Cardiac muscle cell (in vitro differentiated cells and primary cell): ENCODE measurements at regions not wholly inside any gene's neighbourhood (a gene's known extent, or its start where the extent isn't known, plus 50 kb on each side); places are given as distances from the start of the nearest gene placed in this dataset.

ENCODE experiments used
- DNase-seq, 2 donors: peaks; one replicate each; pipeline versions ENCODE4 v3.0.0 to v3.0.0-alpha.2; 2010 to 2017; ENCODE audit warnings: low read depth in 1 of 2, low spot score in 1 of 2
- H3K27ac ChIP-seq: fragments of 200-600 bp; sonication (generic); 2 replicates; pipeline ENCODE4 v1.5.1; 2016
- H3K27me3 ChIP-seq: fragments of 200-600 bp; sonication (generic); 2 replicates; pipeline ENCODE4 v1.6.0; 2016; ENCODE audit warnings: control low read depth
- H3K36me3 ChIP-seq: fragments of 200-600 bp; sonication (generic); 2 replicates; pipeline ENCODE4 v1.5.1; 2016; ENCODE audit warnings: control low read depth
- H3K4me1 ChIP-seq: fragments of 200-600 bp; sonication (generic); 2 replicates; pipeline ENCODE4 v1.8.1; 2017; ENCODE audit warnings: low read depth, mild to moderate bottlenecking, mixed run types
- H3K4me3 ChIP-seq: fragments of 200-600 bp; sonication (generic); 2 replicates; pipeline ENCODE4 v1.5.1; 2016; ENCODE audit warnings: mild to moderate bottlenecking
- H3K9me3 ChIP-seq: fragments of 200-600 bp; sonication (generic); 2 replicates; pipeline ENCODE4 v1.5.1; 2017; ENCODE audit warnings: low read depth, mild to moderate bottlenecking, control low read depth
- CTCF ChIP-seq: IDR thresholded peaks from 2 replicates; pipeline ENCODE4 v1.5.1; 2012; ENCODE audit warnings: low read depth, mild to moderate bottlenecking, low read length

- Histone ChIP-seq H3K9me3 (no peaks in the 10 kb centered on the region), H3K4me3 (no peak overlapping the region), H3K27ac (no peak overlapping the region), H3K4me1 (no peaks in the 10 kb centered on the region), H3K27me3 (no peaks in the 10 kb centered on the region), H3K36me3 (no peaks in the 10 kb centered on the region)
- DNase-seq = no peak
- no peak for TF ChIP-seq CTCF
Observed at GRCh38 chr15:77762747-77763355, 130.1 kb upstream of the LINGO1 start.

GRCh38 chr15:77759896-77760592, 127.3 kb upstream of the LINGO1 start:
- H3K4me1 ChIP-seq = no peaks in the 10 kb centered on the region
- H3K27ac ChIP-seq = no peak overlapping the region
- peak in 1 of 2 donors; percentile 9 for DNase-seq
- TF ChIP-seq CTCF = no peak
- H3K9me3 ChIP-seq = no peaks in the 10 kb centered on the region
- H3K36me3 ChIP-seq = no peaks in the 10 kb centered on the region
- no peaks in the 10 kb centered on the region for H3K27me3 ChIP-seq
- H3K4me3 ChIP-seq = no peak overlapping the region

GRCh38 chr15:77753939-77754338, 121.2 kb upstream of the LINGO1 start:
- H3K9me3 ChIP-seq = no peaks in the 10 kb centered on the region

GRCh38 chr15:77753281-77753873, 120.7 kb upstream of the LINGO1 start:
- no peak for TF ChIP-seq CTCF
- no peak overlapping the region for H3K27ac ChIP-seq
- DNase-seq = peak; percentile 56 to 84

More at GRCh38 chr15:77753939-77754338, 121.2 kb upstream of the LINGO1 start:
- Histone ChIP-seq H3K27me3 (no peaks in the 10 kb centered on the region), H3K27ac (no peak overlapping the region), H3K4me3 (no peak overlapping the region), H3K36me3 (no peaks in the 10 kb centered on the region), H3K4me1 (no peaks in the 10 kb centered on the region)
- no peak for DNase-seq
- TF ChIP-seq CTCF = no peak

GRCh38 chr15:77749998-77750540, 117.4 kb upstream of the LINGO1 start:
- no peak for TF ChIP-seq CTCF

More at GRCh38 chr15:77753281-77753873, 120.7 kb upstream of the LINGO1 start:
- Histone ChIP-seq H3K36me3 (no peaks in the 10 kb centered on the region), H3K4me1 (no peaks in the 10 kb centered on the region), H3K9me3 (no peaks in the 10 kb centered on the region), H3K4me3 (no peak overlapping the region), H3K27me3 (no peaks in the 10 kb centered on the region)

More at GRCh38 chr15:77749998-77750540, 117.4 kb upstream of the LINGO1 start:
- no peak overlapping the region for H3K27ac ChIP-seq
- no peaks in the 10 kb centered on the region for H3K36me3 ChIP-seq
- H3K4me3 ChIP-seq = no peak overlapping the region
- peaks cover 7% of the 10 kb centered on the region for H3K4me1 ChIP-seq
- H3K9me3 ChIP-seq = no peaks in the 10 kb centered on the region
- H3K27me3 ChIP-seq = no peaks in the 10 kb centered on the region
- no peak for DNase-seq
